ENCODE measurements at regions not wholly inside any gene's neighbourhood (a gene's known extent, or its start where the extent isn't known, plus 50 kb on each side); places are given as distances from the start of the nearest gene placed in this dataset.
A peak's percentile ranks its signal among the peaks of the same experiment; 100 is the strongest.

DNA sequence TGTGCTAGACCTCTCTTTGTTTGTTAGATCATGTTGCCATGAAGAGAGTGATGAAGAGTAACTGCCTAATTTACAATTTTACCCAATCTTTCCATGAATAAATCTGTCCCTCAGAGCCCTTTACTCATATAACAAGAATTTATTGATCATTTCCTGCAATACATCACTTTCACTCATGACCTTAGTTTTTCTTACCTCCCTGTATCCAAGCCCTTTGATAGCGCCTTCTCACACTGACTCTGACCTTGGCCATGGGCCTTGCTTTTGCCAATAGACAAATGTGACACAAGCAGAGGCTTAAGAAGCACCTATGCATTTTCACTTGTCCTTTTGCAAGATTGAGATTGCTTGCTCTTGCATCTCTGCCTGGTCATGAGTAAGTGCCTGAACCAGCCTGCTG lies 288.1 kb downstream of the NNT start:
- no peak for DNase-seq (ENCODE audit: low spot score, unreplicated experiment)
- no peaks in the 10 kb centered on the region for H3K27me3 Mint-ChIP-seq
- no peaks in the 10 kb centered on the region for H3K9me3 Mint-ChIP-seq (ENCODE audit: low read depth)
- peaks cover 27% of the 10 kb centered on the region for H3K4me1 Mint-ChIP-seq (ENCODE audit: low read depth)
- no peak overlapping the region for H3K4me3 Mint-ChIP-seq (ENCODE audit: low read depth)
- H3K27ac Mint-ChIP-seq, result no peak overlapping the region
- no peaks in the 10 kb centered on the region for H3K36me3 Mint-ChIP-seq (ENCODE audit: insufficient read depth)
- TF ChIP-seq CTCF (IDR thresholded peaks at IDR 0.05; ENCODE audit: unreplicated experiment), result no peak

- no peaks in the 10 kb centered on the region for H3K36me3 Mint-ChIP-seq (ENCODE audit: insufficient read depth)
- no peak for DNase-seq (ENCODE audit: low spot score, unreplicated experiment)
- H3K4me3 Mint-ChIP-seq (ENCODE audit: low read depth), result no peak overlapping the region
- H3K27me3 Mint-ChIP-seq, result no peaks in the 10 kb centered on the region
- H3K4me1 Mint-ChIP-seq (ENCODE audit: low read depth), result peaks cover 25% of the 10 kb centered on the region
- no peak for TF ChIP-seq CTCF (IDR thresholded peaks at IDR 0.05; ENCODE audit: unreplicated experiment)
- H3K9me3 Mint-ChIP-seq (ENCODE audit: low read depth), result no peaks in the 10 kb centered on the region
- H3K27ac Mint-ChIP-seq, result peak overlapping the region; percentile 5
These were observed 286.3 kb downstream of the NNT start for GRCh38 chr5:43889233-43889632.

GRCh38 chr5:43875741-43876140 lies 272.8 kb downstream of the NNT start:
- no peak for DNase-seq (ENCODE audit: low spot score, unreplicated experiment)
- TF ChIP-seq CTCF (IDR thresholded peaks at IDR 0.05; ENCODE audit: unreplicated experiment), result no peak
- no peaks in the 10 kb centered on the region for H3K36me3 Mint-ChIP-seq (ENCODE audit: insufficient read depth)
- H3K9me3 Mint-ChIP-seq (ENCODE audit: low read depth), result no peaks in the 10 kb centered on the region
- no peak overlapping the region for H3K27ac Mint-ChIP-seq
- peaks cover 15% of the 10 kb centered on the region for H3K4me1 Mint-ChIP-seq (ENCODE audit: low read depth)
- H3K27me3 Mint-ChIP-seq, result no peaks in the 10 kb centered on the region
- H3K4me3 Mint-ChIP-seq (ENCODE audit: low read depth), result no peak overlapping the region

DNA sequence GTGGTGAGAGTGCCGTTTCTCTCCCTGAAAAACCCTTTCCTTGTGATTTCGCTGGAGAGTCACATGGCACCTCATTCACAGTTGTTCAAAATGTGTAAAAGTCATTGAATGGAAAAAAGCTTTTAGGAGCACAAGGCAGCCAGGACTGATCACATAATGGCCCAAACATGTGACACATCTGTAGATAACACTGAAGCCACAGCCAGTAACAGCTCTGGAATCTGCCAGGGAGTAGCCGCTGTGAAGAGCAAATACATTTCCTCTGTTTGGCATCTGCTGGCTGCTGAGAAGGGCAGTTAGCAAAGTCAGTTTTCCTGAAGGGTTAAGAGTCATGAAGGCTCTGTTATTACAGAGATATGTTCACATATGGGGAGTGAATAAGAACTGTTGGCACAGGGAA lies 271.8 kb downstream of the NNT start:
- H3K4me3 Mint-ChIP-seq (ENCODE audit: low read depth), result no peak overlapping the region
- H3K27ac Mint-ChIP-seq, result no peak overlapping the region
- H3K36me3 Mint-ChIP-seq (ENCODE audit: insufficient read depth), result no peaks in the 10 kb centered on the region
- no peak for TF ChIP-seq CTCF (IDR thresholded peaks at IDR 0.05; ENCODE audit: unreplicated experiment)
- no peak for DNase-seq (ENCODE audit: low spot score, unreplicated experiment)
- H3K4me1 Mint-ChIP-seq (ENCODE audit: low read depth), result peaks cover 15% of the 10 kb centered on the region
- no peaks in the 10 kb centered on the region for H3K27me3 Mint-ChIP-seq
- no peaks in the 10 kb centered on the region for H3K9me3 Mint-ChIP-seq (ENCODE audit: low read depth)

- H3K27me3 Mint-ChIP-seq, result no peaks in the 10 kb centered on the region
- no peaks in the 10 kb centered on the region for H3K36me3 Mint-ChIP-seq (ENCODE audit: insufficient read depth)
- peaks cover 11% of the 10 kb centered on the region for H3K4me1 Mint-ChIP-seq (ENCODE audit: low read depth)
- H3K4me3 Mint-ChIP-seq (ENCODE audit: low read depth), result no peak overlapping the region
- H3K9me3 Mint-ChIP-seq (ENCODE audit: low read depth), result no peaks in the 10 kb centered on the region
- no peak for DNase-seq (ENCODE audit: low spot score, unreplicated experiment)
- H3K27ac Mint-ChIP-seq, result no peak overlapping the region
- no peak for TF ChIP-seq CTCF (IDR thresholded peaks at IDR 0.05; ENCODE audit: unreplicated experiment)
These were observed 270.8 kb downstream of the NNT start for GRCh38 chr5:43873791-43874190.
